GM12865 (cell line): ENCODE measurements at regions not wholly inside any gene's neighbourhood (a gene's known extent, or its start where the extent isn't known, plus 50 kb on each side); places are given as distances from the start of the nearest gene placed in this dataset.

Experiments
- DNase-seq: peaks from one replicate; pipeline ENCODE4 v3.0.0; 2010; ENCODE audit warnings: low read depth
- H3K4me3 ChIP-seq: 2 replicates; pipeline ENCODE4 v1.5.1; 2011; ENCODE audit warnings: mild to moderate bottlenecking, low read depth, low read length, control low read depth
- TF ChIP-seq, protein P1 (sequence below): IDR thresholded peaks from 2 replicates; pipeline ENCODE4 v1.5.1; 2011; ENCODE audit warnings: low read length, control low read depth, low read depth, inconsistent platforms; ENCODE audit not compliant: insufficient read depth; ENCODE audit errors: missing control alignments

- no peak for DNase-seq
- TF ChIP-seq, protein P1, sequence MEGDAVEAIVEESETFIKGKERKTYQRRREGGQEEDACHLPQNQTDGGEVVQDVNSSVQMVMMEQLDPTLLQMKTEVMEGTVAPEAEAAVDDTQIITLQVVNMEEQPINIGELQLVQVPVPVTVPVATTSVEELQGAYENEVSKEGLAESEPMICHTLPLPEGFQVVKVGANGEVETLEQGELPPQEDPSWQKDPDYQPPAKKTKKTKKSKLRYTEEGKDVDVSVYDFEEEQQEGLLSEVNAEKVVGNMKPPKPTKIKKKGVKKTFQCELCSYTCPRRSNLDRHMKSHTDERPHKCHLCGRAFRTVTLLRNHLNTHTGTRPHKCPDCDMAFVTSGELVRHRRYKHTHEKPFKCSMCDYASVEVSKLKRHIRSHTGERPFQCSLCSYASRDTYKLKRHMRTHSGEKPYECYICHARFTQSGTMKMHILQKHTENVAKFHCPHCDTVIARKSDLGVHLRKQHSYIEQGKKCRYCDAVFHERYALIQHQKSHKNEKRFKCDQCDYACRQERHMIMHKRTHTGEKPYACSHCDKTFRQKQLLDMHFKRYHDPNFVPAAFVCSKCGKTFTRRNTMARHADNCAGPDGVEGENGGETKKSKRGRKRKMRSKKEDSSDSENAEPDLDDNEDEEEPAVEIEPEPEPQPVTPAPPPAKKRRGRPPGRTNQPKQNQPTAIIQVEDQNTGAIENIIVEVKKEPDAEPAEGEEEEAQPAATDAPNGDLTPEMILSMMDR: no peak
- no peak overlapping the region for H3K4me3 ChIP-seq
Measured at GRCh38 chr2:114261366-114261765, 181.1 kb upstream of the DPP10 start.

DNA sequence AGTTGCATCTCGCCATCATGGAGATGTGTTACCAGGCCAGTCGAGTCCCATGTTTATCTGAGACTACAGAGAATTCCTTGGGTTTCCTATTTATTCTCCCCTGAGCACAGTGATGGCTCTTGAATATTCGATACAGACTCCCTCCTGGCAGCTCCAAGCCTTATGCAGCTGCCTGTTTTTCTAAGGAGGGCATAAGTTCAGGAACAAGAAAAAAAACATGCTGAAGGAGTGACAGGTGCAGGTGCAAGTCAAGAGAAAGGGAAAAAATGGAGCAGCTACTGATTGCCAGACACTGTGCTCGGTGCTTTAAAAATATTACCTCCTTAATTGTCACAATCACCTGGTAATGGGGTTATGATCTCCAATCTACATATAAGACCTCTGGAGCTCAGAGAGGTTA lies 177.2 kb upstream of the DPP10 start:
- TF ChIP-seq, protein P1: no peak
- no peak for DNase-seq
- H3K4me3 ChIP-seq: no peak overlapping the region

DNA sequence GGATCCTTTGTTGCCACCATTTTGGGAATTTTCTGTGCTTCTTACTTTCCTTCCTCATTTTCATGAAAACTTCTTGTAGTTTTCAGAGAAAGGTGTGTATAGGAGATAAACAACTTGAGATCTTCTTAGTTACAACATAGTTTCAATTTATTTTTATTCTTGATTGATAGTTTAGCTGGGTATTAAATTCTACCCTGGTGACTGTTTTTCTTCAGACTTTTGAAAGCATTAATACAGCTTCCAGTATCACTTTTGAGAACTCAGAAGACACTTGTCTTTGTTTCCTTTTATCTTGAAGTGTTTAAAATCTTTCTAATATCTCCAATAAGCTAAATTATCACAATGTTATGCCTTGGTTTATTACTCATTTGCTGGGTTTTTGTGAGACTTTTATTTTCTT lies 167.5 kb upstream of the DPP10 start:
- DNase-seq: no peak
- TF ChIP-seq, protein P1: no peak
- H3K4me3 ChIP-seq: no peak overlapping the region

- TF ChIP-seq, protein P1: no peak
- no peak overlapping the region for H3K4me3 ChIP-seq
- no peak for DNase-seq
Measured at GRCh38 chr2:114281188-114281587, 161.3 kb upstream of the DPP10 start.

GRCh38 chr2:114283774-114284173 lies 158.7 kb upstream of the DPP10 start:
- DNase-seq: no peak
- H3K4me3 ChIP-seq: no peak overlapping the region
- TF ChIP-seq, protein P1: no peak

- DNase-seq: no peak
- H3K4me3 ChIP-seq: no peak overlapping the region
- TF ChIP-seq, protein P1: no peak
Measured at GRCh38 chr2:114286438-114286837, 156.0 kb upstream of the DPP10 start.

GRCh38 chr2:114293355-114293754 lies 149.1 kb upstream of the DPP10 start:
- DNase-seq: peak; percentile 13
- no peak overlapping the region for H3K4me3 ChIP-seq
- TF ChIP-seq, protein P1: no peak
